ENCODE measurements at regions not wholly inside any gene's neighbourhood (a gene's known extent, or its start where the extent isn't known, plus 50 kb on each side); places are given as distances from the start of the nearest gene placed in this dataset.

- in situ Hi-C loops (cut with HindIII; ENCODE audit: low sequenced_read_pairs) = no loop called here
- no peak overlapping the region for H3K4me3 ChIP-seq (ENCODE audit: low read depth, low read length)
- TF ChIP-seq CTCF (IDR thresholded peaks at IDR 0.05; ENCODE audit: low read depth, low read length) = no peak
- no peak for DNase-seq (ENCODE audit: low read depth, low spot score)
These were observed 92.1 kb upstream of the EEF1E1 start for GRCh38 chr6:8194490-8194889.

GRCh38 chr6:8193541-8193940 is 91.2 kb upstream of the EEF1E1 start:
- no peak for DNase-seq (ENCODE audit: low read depth, low spot score)
- in situ Hi-C loops (cut with HindIII; ENCODE audit: low sequenced_read_pairs) = no loop called here
- H3K4me3 ChIP-seq (ENCODE audit: low read depth, low read length) = no peak overlapping the region
- TF ChIP-seq CTCF (IDR thresholded peaks at IDR 0.05; ENCODE audit: low read depth, low read length) = no peak

- in situ Hi-C loops (cut with HindIII; ENCODE audit: low sequenced_read_pairs) = no loop called here
- H3K4me3 ChIP-seq (ENCODE audit: low read depth, low read length) = no peak overlapping the region
- DNase-seq (ENCODE audit: low read depth, low spot score) = no peak
These were observed 90.2 kb upstream of the EEF1E1 start for GRCh38 chr6:8192597-8192996.

GRCh38 chr6:8192067-8192466 is 89.7 kb upstream of the EEF1E1 start:
- in situ Hi-C loops (cut with HindIII; ENCODE audit: low sequenced_read_pairs) = no loop called here
- no peak for TF ChIP-seq CTCF (IDR thresholded peaks at IDR 0.05; ENCODE audit: low read depth, low read length)
- no peak overlapping the region for H3K4me3 ChIP-seq (ENCODE audit: low read depth, low read length)
- no peak for DNase-seq (ENCODE audit: low read depth, low spot score)

More at GRCh38 chr6:8192597-8192996, 90.2 kb upstream of the EEF1E1 start:
- no peak for TF ChIP-seq CTCF (IDR thresholded peaks at IDR 0.05; ENCODE audit: low read depth, low read length)

GRCh38 chr6:8191629-8192028 is 89.3 kb upstream of the EEF1E1 start:
- DNase-seq (ENCODE audit: low read depth, low spot score) = no peak
- in situ Hi-C loops (cut with HindIII; ENCODE audit: low sequenced_read_pairs) = no loop called here
- no peak overlapping the region for H3K4me3 ChIP-seq (ENCODE audit: low read depth, low read length)
- TF ChIP-seq CTCF (IDR thresholded peaks at IDR 0.05; ENCODE audit: low read depth, low read length) = no peak

GRCh38 chr6:8187209-8187608 is 84.9 kb upstream of the EEF1E1 start:
- no peak for TF ChIP-seq CTCF (IDR thresholded peaks at IDR 0.05; ENCODE audit: low read depth, low read length)
- in situ Hi-C loops (cut with HindIII; ENCODE audit: low sequenced_read_pairs) = no loop called here
- H3K4me3 ChIP-seq (ENCODE audit: low read depth, low read length) = no peak overlapping the region
- no peak for DNase-seq (ENCODE audit: low read depth, low spot score)
